K562 (cell line): ENCODE measurements at regions not wholly inside any gene's neighbourhood (a gene's known extent, or its start where the extent isn't known, plus 50 kb on each side); places are given as distances from the start of the nearest gene placed in this dataset.

Experiments
- ATAC-seq: fragments of 200-7000 bp; cut with Tn5 transposase; 3 replicates; pipeline ENCODE4 v1.9.1; 2020; ENCODE audit warnings: moderate library complexity
- BruUV-seq: library from RNA; stranded (reverse); fragments of 400-500 nt; replicated peaks from 2 replicates; lab custom pipeline; 2021; lab: Mats Ljungman, UMichigan
- CTCF ChIA-PET: fragments of 300-600 bp; formaldehyde crosslinking; extraction: SDS; loops from one replicate; lab custom pipeline; 2021; ENCODE audit warnings: low intra/inter-chr PET ratio; lab: Yijun Ruan, JAX
- POLR2A ChIA-PET: fragments of 300-600, 350-650 bp; sonication (Branson Sonifier 250); formaldehyde crosslinking; extraction: SDS; loops from one replicate; lab custom pipeline; 2021; ENCODE audit warnings: antibody characterized with exemption, inconsistent platforms; lab: Yijun Ruan, JAX
- DNase-seq, 4 experiments: peaks; one replicate each; pipeline versions ENCODE4 v3.0.0 to v3.0.0-alpha.2; 2011 to 2018; ENCODE audit warnings: low spot score in 3 of 4, mixed read lengths in 3 of 4; ENCODE audit errors: extremely low read depth in 1 of 4
- FAIRE-seq: peaks from 2 replicates; lab custom pipeline; 2011; peaks lifted over from hg19 to GRCh38; lab: Jason Lieb, UNC
- H2AFZ ChIP-seq: 2 replicates; pipeline ENCODE4 v1.6.0; 2011; ENCODE audit warnings: low read depth, low read length, control low read depth, inconsistent platforms
- H3K27ac ChIP-seq: fragments of 200-600 bp; 3 replicates; pipeline ENCODE4 v1.8.0; 2011; ENCODE audit warnings: low read depth, mild to moderate bottlenecking, control low read depth, inconsistent platforms, low read length, moderate library complexity, mixed read lengths; ENCODE audit errors: extremely low read depth
- H3K27me3 ChIP-seq, 2 experiments: fragments of 300-600 bp in 1 of 2; 2 replicates in 1 of 2; 3 replicates in 1 of 2; pipeline versions ENCODE4 v1.6.0 to v1.8.0; 2011; ENCODE audit warnings: inconsistent platforms in 2 of 2, low read length in 2 of 2, mild to moderate bottlenecking in 1 of 2, mixed read lengths in 1 of 2, moderate library complexity in 1 of 2; ENCODE audit not compliant: control insufficient read depth in 2 of 2, insufficient read depth in 2 of 2
- H3K36me3 ChIP-seq: fragments of 300-600 bp; 3 replicates; pipeline ENCODE4 v1.8.0; 2011; ENCODE audit warnings: mild to moderate bottlenecking, low read length, inconsistent platforms; ENCODE audit not compliant: control insufficient read depth, insufficient read depth
- H3K4me1 ChIP-seq, 2 experiments: fragments of 200-600 bp in 1 of 2; replicated peaks in 1 of 2; 2 replicates in 1 of 2; 3 replicates in 1 of 2; pipeline versions ENCODE4 v1.5.1 to v1.8.0; 2011; ENCODE audit warnings: inconsistent platforms in 2 of 2, low read length in 2 of 2, mild to moderate bottlenecking in 1 of 2, mixed read lengths in 1 of 2, moderate library complexity in 1 of 2; ENCODE audit not compliant: control insufficient read depth in 2 of 2, insufficient read depth in 2 of 2
- H3K4me2 ChIP-seq: 2 replicates; pipeline ENCODE4 v1.6.1; 2011; ENCODE audit warnings: low read length, control low read depth, inconsistent platforms, mixed read lengths; ENCODE audit not compliant: insufficient read depth
- H3K4me3 ChIP-seq: fragments of 200-600 bp; sonication (generic), shearing (Covaris generic); 2 replicates; pipeline ENCODE4 v1.5.1; 2016; ENCODE audit warnings: control low read depth, inconsistent platforms
- H3K79me2 ChIP-seq: fragments of 200-600 bp; 3 replicates; pipeline ENCODE4 v1.8.0; 2011; ENCODE audit warnings: low read length, inconsistent platforms; ENCODE audit not compliant: control insufficient read depth, insufficient read depth
- H3K9ac ChIP-seq, 2 experiments: 2 replicates each; pipeline versions ENCODE4 v1.6.0 to v1.6.1; 2011; ENCODE audit warnings: low read depth in 2 of 2, low read length in 2 of 2, control low read depth in 1 of 2, inconsistent platforms in 1 of 2, mild to moderate bottlenecking in 1 of 2, mixed read lengths in 1 of 2; ENCODE audit not compliant: insufficient read depth in 1 of 2
- H3K9me1 ChIP-seq: one replicate; pipeline ENCODE4 v1.6.0; 2011; ENCODE audit warnings: inconsistent platforms, mild to moderate bottlenecking, low read length, moderate library complexity; ENCODE audit not compliant: control insufficient read depth, insufficient read depth
- H3K9me3 ChIP-seq: replicated peaks from 2 replicates; pipeline ENCODE4 v1.5.1; 2011; ENCODE audit warnings: low read depth, low read length, inconsistent platforms; ENCODE audit not compliant: control insufficient read depth, insufficient read depth
- H4K20me1 ChIP-seq: replicated peaks from 2 replicates; pipeline ENCODE4 v1.6.1; 2011; ENCODE audit warnings: low read length, inconsistent platforms, mixed read lengths; ENCODE audit not compliant: control insufficient read depth, insufficient read depth
- ELK1 ChIP-seq: sonication (generic); formaldehyde crosslinking; IDR thresholded peaks from 2 replicates; pipeline ENCODE4 v1.8.1; 2022; ENCODE audit warnings: missing genetic modification reagents
- HMG20B ChIP-seq: fragments of 250-450 bp; sonication (Bioruptor Pico); IDR thresholded peaks from 2 replicates; pipeline ENCODE4 v1.5.0; 2021; ENCODE audit warnings: mild to moderate bottlenecking
- NR3C1 ChIP-seq: sonication (generic); formaldehyde crosslinking; IDR thresholded peaks from 2 replicates; pipeline ENCODE4 v1.8.1; 2022; ENCODE audit warnings: missing genetic modification reagents
- NRF1 ChIP-seq, 2 experiments: fragments of 450-650 bp; IDR thresholded peaks in 1 of 2; conservative IDR thresholded peaks in 1 of 2; 2 replicates each; pipeline ENCODE4 v1.6.1; 2014; ENCODE audit warnings: mild to moderate bottlenecking in 2 of 2
- POLR2A ChIP-seq: fragments of 450-650 bp; conservative IDR thresholded peaks from 2 replicates; pipeline ENCODE4 v1.6.1; 2016
- POLR2G ChIP-seq: fragments of 200-400 bp; formaldehyde crosslinking; IDR thresholded peaks from 2 replicates; pipeline ENCODE4 v1.6.1; 2017; ENCODE audit warnings: low read depth, mild to moderate bottlenecking, antibody characterized with exemption, low read length, moderate library complexity
- TAF15 ChIP-seq: fragments of 200-400 bp; formaldehyde crosslinking; IDR thresholded peaks from 2 replicates; pipeline ENCODE4 v1.6.1; 2017; ENCODE audit warnings: mild to moderate bottlenecking, low read depth, low read length, moderate library complexity
- ZC3H8 ChIP-seq: fragments of 450-650 bp; IDR thresholded peaks from 2 replicates; pipeline ENCODE4 v1.6.1; 2017
- ZNF77 ChIP-seq: fragments of 250-450 bp; sonication (Bioruptor Pico); IDR thresholded peaks from 2 replicates; pipeline ENCODE4 v1.5.0; 2020
- in situ Hi-C: fragments of 300-500 bp; cut with MboI; formaldehyde crosslinking; loops from 4 replicates; pipeline ENCODE4 v1.15.0; 2018; ENCODE audit warnings: inconsistent platforms, mixed read lengths
- intact Hi-C: fragments of 100-400 bp; cut with micrococcal nuclease; formaldehyde crosslinking; loops from 2 replicates; pipeline ENCODE4 v1.14.2; 2022
- TF ChIP-seq, protein P1 (sequence below): fragments of 450-650 bp; IDR thresholded peaks from 2 replicates; pipeline ENCODE4 v1.6.1; 2016; ENCODE audit warnings: borderline replicate concordance
- TF ChIP-seq, protein P2 (sequence below): sonication (generic); formaldehyde crosslinking; IDR thresholded peaks from 2 replicates; pipeline ENCODE4 v1.4.0; 2020; ENCODE audit warnings: mild to moderate bottlenecking, missing genetic modification reagents
- TF ChIP-seq, protein P3 (sequence below): fragments of 200-800 bp; sonication (Bioruptor generic); IDR thresholded peaks from 2 replicates; pipeline ENCODE4 v1.6.1; 2016; ENCODE audit warnings: missing genetic modification characterization, missing compliant biosample characterization

GRCh38 chr13:64305246-64305645 is 2889.6 kb upstream of the PCDH20 start:
- Histone ChIP-seq H3K27ac (no peak overlapping the region), H3K27me3 (no peaks in the 10 kb centered on the region), H3K9me3 (no peaks in the 10 kb centered on the region), H4K20me1 (no peaks in the 10 kb centered on the region), H3K36me3 (no peaks in the 10 kb centered on the region), H3K4me3 (no peak overlapping the region), H3K9me1 (no peaks in the 10 kb centered on the region), H3K79me2 (no peaks in the 10 kb centered on the region), H3K4me2 (no peak overlapping the region), H3K4me1 (no peaks in the 10 kb centered on the region), H3K9ac (no peak overlapping the region), H2AFZ (no peak overlapping the region)
- no peak for ATAC-seq
- ChIA-PET POLR2A (no interaction called here), CTCF (no interaction called here)
- no TSS peak for BruUV-seq
- intact Hi-C loops (no loop called here), in situ Hi-C loops (no loop called here)
- TF ChIP-seq ZC3H8 (no peak), POLR2A (no peak), ZNF77 (CRISPR knock-in tag) (no peak), NR3C1 (CRISPR knock-in tag) (no peak), POLR2G (no peak), HMG20B (CRISPR knock-in tag) (no peak), NRF1 (conservative IDR thresholded peaks at IDR 0.05 in 1 of 2, IDR thresholded peaks at IDR 0.05 in 1 of 2) (no peak), ELK1 (no peak), TAF15 (no peak)
- TF ChIP-seq, protein P1, sequence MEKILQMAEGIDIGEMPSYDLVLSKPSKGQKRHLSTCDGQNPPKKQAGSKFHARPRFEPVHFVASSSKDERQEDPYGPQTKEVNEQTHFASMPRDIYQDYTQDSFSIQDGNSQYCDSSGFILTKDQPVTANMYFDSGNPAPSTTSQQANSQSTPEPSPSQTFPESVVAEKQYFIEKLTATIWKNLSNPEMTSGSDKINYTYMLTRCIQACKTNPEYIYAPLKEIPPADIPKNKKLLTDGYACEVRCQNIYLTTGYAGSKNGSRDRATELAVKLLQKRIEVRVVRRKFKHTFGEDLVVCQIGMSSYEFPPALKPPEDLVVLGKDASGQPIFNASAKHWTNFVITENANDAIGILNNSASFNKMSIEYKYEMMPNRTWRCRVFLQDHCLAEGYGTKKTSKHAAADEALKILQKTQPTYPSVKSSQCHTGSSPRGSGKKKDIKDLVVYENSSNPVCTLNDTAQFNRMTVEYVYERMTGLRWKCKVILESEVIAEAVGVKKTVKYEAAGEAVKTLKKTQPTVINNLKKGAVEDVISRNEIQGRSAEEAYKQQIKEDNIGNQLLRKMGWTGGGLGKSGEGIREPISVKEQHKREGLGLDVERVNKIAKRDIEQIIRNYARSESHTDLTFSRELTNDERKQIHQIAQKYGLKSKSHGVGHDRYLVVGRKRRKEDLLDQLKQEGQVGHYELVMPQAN: no peak
- TF ChIP-seq, protein P2, sequence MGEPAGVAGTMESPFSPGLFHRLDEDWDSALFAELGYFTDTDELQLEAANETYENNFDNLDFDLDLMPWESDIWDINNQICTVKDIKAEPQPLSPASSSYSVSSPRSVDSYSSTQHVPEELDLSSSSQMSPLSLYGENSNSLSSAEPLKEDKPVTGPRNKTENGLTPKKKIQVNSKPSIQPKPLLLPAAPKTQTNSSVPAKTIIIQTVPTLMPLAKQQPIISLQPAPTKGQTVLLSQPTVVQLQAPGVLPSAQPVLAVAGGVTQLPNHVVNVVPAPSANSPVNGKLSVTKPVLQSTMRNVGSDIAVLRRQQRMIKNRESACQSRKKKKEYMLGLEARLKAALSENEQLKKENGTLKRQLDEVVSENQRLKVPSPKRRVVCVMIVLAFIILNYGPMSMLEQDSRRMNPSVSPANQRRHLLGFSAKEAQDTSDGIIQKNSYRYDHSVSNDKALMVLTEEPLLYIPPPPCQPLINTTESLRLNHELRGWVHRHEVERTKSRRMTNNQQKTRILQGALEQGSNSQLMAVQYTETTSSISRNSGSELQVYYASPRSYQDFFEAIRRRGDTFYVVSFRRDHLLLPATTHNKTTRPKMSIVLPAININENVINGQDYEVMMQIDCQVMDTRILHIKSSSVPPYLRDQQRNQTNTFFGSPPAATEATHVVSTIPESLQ (CRISPR knock-in tag): no peak
- TF ChIP-seq, protein P3, sequence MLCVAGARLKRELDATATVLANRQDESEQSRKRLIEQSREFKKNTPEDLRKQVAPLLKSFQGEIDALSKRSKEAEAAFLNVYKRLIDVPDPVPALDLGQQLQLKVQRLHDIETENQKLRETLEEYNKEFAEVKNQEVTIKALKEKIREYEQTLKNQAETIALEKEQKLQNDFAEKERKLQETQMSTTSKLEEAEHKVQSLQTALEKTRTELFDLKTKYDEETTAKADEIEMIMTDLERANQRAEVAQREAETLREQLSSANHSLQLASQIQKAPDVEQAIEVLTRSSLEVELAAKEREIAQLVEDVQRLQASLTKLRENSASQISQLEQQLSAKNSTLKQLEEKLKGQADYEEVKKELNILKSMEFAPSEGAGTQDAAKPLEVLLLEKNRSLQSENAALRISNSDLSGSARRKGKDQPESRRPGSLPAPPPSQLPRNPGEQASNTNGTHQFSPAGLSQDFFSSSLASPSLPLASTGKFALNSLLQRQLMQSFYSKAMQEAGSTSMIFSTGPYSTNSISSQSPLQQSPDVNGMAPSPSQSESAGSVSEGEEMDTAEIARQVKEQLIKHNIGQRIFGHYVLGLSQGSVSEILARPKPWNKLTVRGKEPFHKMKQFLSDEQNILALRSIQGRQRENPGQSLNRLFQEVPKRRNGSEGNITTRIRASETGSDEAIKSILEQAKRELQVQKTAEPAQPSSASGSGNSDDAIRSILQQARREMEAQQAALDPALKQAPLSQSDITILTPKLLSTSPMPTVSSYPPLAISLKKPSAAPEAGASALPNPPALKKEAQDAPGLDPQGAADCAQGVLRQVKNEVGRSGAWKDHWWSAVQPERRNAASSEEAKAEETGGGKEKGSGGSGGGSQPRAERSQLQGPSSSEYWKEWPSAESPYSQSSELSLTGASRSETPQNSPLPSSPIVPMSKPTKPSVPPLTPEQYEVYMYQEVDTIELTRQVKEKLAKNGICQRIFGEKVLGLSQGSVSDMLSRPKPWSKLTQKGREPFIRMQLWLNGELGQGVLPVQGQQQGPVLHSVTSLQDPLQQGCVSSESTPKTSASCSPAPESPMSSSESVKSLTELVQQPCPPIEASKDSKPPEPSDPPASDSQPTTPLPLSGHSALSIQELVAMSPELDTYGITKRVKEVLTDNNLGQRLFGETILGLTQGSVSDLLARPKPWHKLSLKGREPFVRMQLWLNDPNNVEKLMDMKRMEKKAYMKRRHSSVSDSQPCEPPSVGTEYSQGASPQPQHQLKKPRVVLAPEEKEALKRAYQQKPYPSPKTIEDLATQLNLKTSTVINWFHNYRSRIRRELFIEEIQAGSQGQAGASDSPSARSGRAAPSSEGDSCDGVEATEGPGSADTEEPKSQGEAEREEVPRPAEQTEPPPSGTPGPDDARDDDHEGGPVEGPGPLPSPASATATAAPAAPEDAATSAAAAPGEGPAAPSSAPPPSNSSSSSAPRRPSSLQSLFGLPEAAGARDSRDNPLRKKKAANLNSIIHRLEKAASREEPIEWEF (CRISPR knock-in tag): no peak
- no peak for DNase-seq
- no peak for FAIRE-seq
